HL-60/S4 treated with retinoic acid at 250 ng/mL for 4 days and 3 days (cell line): ENCODE measurements at regions not wholly inside any gene's neighbourhood (a gene's known extent, or its start where the extent isn't known, plus 50 kb on each side); places are given as distances from the start of the nearest gene placed in this dataset.

Source experiments
- in situ Hi-C: fragments of 300-500 bp; cut with MboI; formaldehyde crosslinking; loops from 2 replicates; pipeline ENCODE4 v1.7.0; 2022; ENCODE audit warnings: low sequenced_read_pairs

GRCh38 chr2:59560769-59561168, 992.7 kb downstream of the BCL11A start:
- in situ Hi-C loops: no loop called here

GRCh38 chr2:59540864-59541263, 1012.6 kb downstream of the BCL11A start:
- in situ Hi-C loops: no loop called here

DNA sequence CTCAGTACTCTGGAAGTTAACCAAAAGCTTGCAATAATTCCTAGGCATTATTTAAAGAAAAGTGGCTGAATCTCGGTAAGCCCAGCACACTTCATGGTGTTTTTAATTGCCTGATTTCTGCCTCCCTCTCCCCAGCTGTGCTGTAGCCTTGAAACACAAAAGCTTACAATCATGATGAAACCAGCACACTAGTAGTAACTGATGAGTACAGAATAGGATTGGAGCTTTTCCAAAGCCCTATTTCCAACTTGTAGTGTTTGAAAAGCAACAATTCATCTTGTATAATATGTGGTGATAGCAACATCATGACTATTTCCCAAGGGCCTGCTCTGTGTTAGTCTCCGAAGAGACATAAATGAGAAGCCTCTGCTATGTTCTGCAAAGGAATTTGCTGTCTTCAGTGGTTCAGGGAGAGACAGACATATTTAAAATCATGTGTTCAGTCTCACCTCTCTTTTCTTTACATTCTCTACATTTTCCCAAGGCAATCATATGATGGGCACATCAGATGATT, 1015.0 kb downstream of the BCL11A start:
- in situ Hi-C loops: no loop called here

GRCh38 chr2:59532808-59533207, 1020.6 kb downstream of the BCL11A start:
- in situ Hi-C loops: no loop called here

DNA sequence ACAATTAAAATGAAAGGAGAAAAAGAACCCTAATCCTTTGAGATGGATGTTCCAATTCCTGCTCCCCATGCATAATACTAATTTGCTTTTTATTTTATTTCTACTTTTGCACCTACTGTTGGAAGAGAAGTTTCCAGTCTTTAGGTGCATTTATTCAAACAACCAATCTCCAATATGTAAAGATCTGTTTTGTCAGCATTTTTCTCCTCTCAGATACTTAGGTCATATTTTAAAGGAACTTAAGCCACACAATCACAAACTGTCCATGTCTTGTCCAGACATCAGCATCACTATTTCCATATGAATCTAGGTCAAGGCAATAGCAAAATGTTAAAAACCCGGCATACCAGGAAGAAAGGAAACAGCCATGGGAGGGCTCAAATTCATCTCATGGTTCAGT, 1023.2 kb downstream of the BCL11A start:
- in situ Hi-C loops: no loop called here

DNA sequence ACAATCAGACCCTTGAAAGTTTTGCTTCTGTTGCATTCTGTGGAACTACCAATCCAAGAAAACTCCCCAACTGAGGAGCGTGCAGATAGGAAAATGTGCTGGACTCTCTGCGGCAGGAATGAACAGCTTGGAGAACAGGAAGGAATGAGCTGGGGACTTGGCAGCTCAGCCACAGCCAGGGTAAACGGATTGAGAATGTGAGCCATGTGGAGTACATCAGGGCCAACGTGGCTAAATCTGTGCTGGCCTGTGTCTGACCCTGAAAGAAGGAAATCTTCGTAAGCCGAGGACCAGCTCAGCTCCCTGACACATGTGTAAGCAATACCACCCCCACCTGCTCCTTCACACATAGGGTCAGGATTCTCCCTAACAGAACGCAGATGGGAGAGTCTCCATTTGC, 1023.7 kb downstream of the BCL11A start:
- in situ Hi-C loops: no loop called here

- in situ Hi-C loops: no loop called here
Observed at GRCh38 chr2:59528525-59528924, 1024.9 kb downstream of the BCL11A start.

DNA sequence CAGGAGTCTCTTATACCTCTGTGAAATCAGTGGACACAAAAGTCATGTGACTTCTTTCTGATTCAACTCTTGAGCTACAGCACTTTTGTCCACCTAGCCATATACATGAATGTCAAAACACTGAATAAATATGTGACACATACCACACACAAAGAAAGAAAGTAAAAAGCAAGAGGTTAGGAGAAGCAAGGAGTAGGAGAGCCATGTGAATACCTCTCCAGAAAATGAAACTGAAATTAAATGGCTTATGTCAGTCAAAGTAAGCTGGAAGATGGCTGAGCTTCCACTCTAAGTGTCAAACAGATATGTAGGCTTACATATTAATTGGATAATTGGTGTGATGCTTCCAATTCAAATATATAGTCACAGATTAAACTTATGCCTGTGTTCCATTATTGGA, 1050.5 kb downstream of the BCL11A start:
- in situ Hi-C loops: no loop called here

DNA sequence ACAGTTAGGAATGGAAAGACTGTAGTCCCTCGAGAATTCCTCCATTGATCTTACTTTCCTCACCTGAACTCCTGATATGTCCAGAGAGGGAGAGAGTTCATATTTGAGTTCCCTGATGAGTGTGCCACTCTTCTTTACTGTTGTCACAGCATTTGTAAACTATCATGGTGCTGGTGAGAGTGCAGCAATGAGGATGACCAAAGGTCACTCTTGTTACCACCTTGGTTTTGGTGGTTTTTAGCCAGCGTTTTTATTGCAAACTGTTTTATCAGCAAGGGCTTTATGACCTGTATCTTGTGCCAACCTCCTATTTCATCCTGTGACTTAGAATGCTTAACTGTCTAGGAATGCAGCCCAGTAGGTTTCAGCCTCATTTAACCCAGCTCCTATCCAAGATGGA, 1062.5 kb downstream of the BCL11A start:
- in situ Hi-C loops: no loop called here

- in situ Hi-C loops: no loop called here
Observed at GRCh38 chr2:59490192-59490591, 1063.3 kb downstream of the BCL11A start.

GRCh38 chr2:59484673-59485072, 1068.8 kb downstream of the BCL11A start:
- in situ Hi-C loops: no loop called here

DNA sequence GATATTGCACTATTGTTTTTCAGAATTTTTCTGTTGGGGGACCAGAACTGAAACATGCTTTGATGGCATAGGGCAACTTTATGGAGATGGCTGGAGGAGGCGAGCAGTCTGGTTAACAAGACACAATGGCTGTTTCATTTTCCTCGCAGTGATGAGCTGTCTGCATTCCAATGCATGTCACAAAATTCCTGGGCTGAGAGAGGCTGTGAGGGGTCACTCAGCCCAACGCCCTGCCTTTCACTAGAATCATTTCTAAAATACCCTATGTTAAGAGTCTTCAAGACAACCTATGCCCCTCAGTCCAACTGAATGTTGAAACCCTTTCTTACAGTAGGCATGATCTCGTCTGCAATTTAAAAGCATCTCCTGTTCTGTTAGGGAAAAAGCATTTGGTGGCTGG, 1090.0 kb downstream of the BCL11A start:
- in situ Hi-C loops: no loop called here

DNA sequence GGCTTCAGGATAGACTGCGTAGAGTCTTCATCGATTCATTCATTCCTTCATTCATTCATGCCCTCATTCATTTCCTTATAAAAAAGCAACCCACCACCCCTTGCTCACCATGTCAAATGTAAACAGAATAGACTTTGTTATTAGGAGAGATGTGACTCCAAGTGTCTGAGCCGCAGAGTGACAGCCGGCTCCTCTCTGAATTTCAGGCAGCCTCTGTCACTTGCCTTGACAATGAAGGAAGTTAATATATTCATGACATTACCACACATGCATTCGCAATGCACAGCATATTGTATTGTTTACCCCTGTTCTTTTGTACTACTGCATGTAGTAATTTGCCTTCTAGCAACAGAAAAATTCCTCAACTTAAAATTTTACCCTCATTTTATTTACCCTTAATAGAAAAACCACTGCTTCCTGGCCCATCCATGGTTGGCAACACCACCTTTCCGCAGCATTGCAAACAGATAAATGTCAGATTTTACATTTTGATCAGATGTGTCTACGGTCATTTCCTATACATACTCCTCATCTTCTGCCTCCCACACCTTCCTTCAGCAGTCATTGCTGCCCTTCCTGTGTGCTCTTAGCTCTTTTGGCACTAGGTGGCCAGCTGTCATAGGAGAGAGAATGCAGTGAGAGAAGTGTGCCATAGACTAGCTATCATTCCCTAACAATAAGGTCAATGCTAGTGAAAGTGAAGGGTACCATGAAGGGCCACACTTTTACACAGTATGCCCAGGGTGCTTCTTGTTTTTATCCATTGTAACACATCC, 1090.8 kb downstream of the BCL11A start:
- in situ Hi-C loops: no loop called here

GRCh38 chr2:59461127-59461526, 1092.3 kb downstream of the BCL11A start:
- in situ Hi-C loops: no loop called here

- in situ Hi-C loops: no loop called here
Observed at GRCh38 chr2:59458800-59459199, 1094.7 kb downstream of the BCL11A start.

- in situ Hi-C loops: no loop called here
Observed at GRCh38 chr2:59456285-59456684, 1097.2 kb downstream of the BCL11A start.

DNA sequence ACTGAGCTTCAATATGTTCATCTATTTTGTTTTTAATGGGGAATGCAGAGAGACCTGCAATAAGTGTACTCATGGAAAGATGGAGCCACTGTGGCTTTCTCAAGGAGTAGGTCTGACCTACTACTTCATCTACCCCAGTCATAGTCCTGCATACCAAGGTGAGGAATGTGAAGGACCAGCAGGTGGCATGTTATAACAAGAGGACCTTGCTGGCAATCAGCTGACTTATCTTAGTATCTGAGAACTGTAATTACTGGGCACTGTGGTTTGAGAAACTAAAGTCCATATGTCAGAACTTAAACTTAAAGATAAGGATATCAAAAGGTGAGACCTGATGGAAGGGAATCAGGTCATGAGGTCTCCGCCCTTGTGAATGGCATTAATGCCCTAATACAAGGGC, 1104.2 kb downstream of the BCL11A start:
- in situ Hi-C loops: no loop called here

- in situ Hi-C loops: no loop called here
Observed at GRCh38 chr2:59440491-59440890, 1113.0 kb downstream of the BCL11A start.

- in situ Hi-C loops: no loop called here
Observed at GRCh38 chr2:59435635-59436034, 1117.8 kb downstream of the BCL11A start.

DNA sequence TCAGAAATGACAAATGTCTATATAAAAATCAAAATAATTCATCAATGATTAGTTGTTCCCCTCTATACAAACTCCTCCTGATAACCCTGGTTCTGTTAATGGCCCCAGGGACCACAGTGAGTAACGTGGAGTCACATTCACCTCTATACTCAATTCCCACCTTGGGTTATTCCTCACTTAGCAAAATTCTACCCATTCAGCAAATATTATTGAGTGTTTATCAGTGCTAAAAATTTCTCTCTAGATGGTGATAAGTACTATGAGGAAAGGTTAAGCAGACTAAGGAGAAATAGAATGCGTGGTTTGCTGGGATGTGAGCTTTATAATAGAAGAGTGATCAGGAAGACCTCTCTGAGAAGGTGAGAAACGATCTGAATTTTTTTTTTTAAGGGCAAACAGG, 1124.5 kb downstream of the BCL11A start:
- in situ Hi-C loops: no loop called here

- in situ Hi-C loops: no loop called here
Observed at GRCh38 chr2:59427980-59428379, 1125.5 kb downstream of the BCL11A start.

DNA sequence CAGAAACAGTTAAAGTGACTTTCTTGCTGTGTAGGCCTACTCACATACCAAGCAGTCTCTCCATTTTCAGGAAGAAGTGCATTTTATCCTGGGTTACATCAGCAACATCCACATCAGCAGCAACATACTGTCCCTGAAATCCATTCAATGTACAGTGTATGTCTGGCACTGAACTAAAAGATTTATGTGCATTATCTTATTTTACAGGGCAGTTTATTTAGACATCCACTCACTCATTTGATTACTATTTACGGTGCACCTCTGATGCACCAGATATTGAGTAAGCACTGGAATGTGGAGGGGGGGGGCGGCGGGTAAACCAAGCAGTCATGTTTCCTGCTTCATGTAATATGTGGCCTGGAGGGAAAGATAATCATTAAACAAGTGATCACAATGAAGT, 1128.2 kb downstream of the BCL11A start:
- in situ Hi-C loops: no loop called here
